Endothelial cell of umbilical vein (primary cell): ENCODE measurements at regions not wholly inside any gene's neighbourhood (a gene's known extent, or its start where the extent isn't known, plus 50 kb on each side); places are given as distances from the start of the nearest gene placed in this dataset.

Experiments used
- EZH2 ChIP-seq: IDR thresholded peaks from 2 replicates; pipeline ENCODE4 v1.6.1; 2012; ENCODE audit warnings: borderline replicate concordance, low read depth, mild to moderate bottlenecking, moderate library complexity, low read length, inconsistent platforms; ENCODE audit not compliant: severe bottlenecking
- FOS ChIP-seq: IDR thresholded peaks from 2 replicates; pipeline ENCODE4 v1.6.1; 2011; ENCODE audit warnings: mild to moderate bottlenecking, low read length, moderate library complexity, borderline replicate concordance; ENCODE audit not compliant: insufficient read depth
- POLR2A ChIP-seq: IDR thresholded peaks from 2 replicates; pipeline ENCODE4 v1.6.1; 2012; ENCODE audit warnings: low read depth, mild to moderate bottlenecking, control low read depth, low read length
- POLR2AphosphoS5 ChIP-seq: IDR thresholded peaks from 2 replicates; pipeline ENCODE4 v1.6.1; 2012; ENCODE audit warnings: low read depth, mild to moderate bottlenecking, control low read depth, low read length, moderate library complexity; ENCODE audit not compliant: insufficient read depth
- TF ChIP-seq, protein P1 (sequence below), 2 donors: IDR thresholded peaks; 1 replicate in 1 of 2; 2 replicates in 1 of 2; pipeline ENCODE4 v1.5.1; 2011; ENCODE audit warnings: low read length in 2 of 2, mild to moderate bottlenecking in 2 of 2, moderate library complexity in 2 of 2, control low read depth in 1 of 2, inconsistent platforms in 1 of 2, low read depth in 1 of 2; ENCODE audit not compliant: insufficient read depth in 1 of 2; ENCODE audit errors: extremely low read depth in 1 of 2
- TF ChIP-seq, protein P2 (sequence below): IDR thresholded peaks from 2 replicates; pipeline ENCODE4 v1.6.1; 2011; ENCODE audit not compliant: insufficient read depth, insufficient read length

DNA sequence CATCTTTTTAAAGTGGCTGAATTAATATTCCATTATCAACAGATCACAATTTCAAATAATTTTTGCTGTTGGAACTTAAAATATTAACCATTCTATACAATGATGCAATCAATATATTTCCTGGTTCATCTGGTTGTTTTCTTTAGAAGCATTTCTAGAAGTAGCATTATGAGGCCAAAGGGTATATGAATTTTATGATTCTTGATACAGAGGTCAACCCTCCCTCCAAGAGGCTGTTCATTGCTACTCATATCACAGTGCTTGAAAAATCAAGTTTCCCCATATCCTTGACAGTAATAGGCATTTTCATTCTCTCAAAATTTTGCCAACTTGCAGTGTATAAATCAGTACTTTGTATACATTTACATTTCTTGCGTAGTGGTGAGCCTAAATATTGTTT is 312.6 kb downstream of the BMPER start:
- TF ChIP-seq, protein P1, sequence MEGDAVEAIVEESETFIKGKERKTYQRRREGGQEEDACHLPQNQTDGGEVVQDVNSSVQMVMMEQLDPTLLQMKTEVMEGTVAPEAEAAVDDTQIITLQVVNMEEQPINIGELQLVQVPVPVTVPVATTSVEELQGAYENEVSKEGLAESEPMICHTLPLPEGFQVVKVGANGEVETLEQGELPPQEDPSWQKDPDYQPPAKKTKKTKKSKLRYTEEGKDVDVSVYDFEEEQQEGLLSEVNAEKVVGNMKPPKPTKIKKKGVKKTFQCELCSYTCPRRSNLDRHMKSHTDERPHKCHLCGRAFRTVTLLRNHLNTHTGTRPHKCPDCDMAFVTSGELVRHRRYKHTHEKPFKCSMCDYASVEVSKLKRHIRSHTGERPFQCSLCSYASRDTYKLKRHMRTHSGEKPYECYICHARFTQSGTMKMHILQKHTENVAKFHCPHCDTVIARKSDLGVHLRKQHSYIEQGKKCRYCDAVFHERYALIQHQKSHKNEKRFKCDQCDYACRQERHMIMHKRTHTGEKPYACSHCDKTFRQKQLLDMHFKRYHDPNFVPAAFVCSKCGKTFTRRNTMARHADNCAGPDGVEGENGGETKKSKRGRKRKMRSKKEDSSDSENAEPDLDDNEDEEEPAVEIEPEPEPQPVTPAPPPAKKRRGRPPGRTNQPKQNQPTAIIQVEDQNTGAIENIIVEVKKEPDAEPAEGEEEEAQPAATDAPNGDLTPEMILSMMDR (IDR thresholded peaks at IDR 0.05; ENCODE audit: extremely low read depth in 1 of 2, insufficient read depth in 1 of 2, low read depth in 1 of 2, low read length in 2 of 2) = no peak
- TF ChIP-seq POLR2A (no peak), EZH2 (no peak), POLR2AphosphoS5 (no peak), FOS (no peak)
- TF ChIP-seq, protein P2, sequence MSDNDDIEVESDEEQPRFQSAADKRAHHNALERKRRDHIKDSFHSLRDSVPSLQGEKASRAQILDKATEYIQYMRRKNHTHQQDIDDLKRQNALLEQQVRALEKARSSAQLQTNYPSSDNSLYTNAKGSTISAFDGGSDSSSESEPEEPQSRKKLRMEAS = no peak
